CD14-positive monocyte (primary cell): ENCODE measurements at regions not wholly inside any gene's neighbourhood (a gene's known extent, or its start where the extent isn't known, plus 50 kb on each side); places are given as distances from the start of the nearest gene placed in this dataset.

Source experiments
- DNase-seq, 3 donors: peaks; one replicate each; pipeline ENCODE4 v3.0.0-alpha.2; 2011 to 2022
- H2AFZ ChIP-seq: 2 replicates; pipeline ENCODE4 v1.6.0; 2012; ENCODE audit warnings: mild to moderate bottlenecking, low read depth, low read length, inconsistent platforms; ENCODE audit not compliant: insufficient read depth, poor library complexity, severe bottlenecking
- H3K27ac ChIP-seq, 2 donors: 1 replicate in 1 of 2; 2 replicates in 1 of 2; pipeline ENCODE4 v1.5.1; 2012 to 2013; ENCODE audit warnings: low read length in 2 of 2, control low read depth in 1 of 2, inconsistent platforms in 1 of 2, low read depth in 1 of 2, mild to moderate bottlenecking in 1 of 2
- H3K27me3 ChIP-seq, 2 donors: one replicate each; pipeline versions ENCODE4 v1.6.0 to v1.6.1; 2011 to 2013; ENCODE audit warnings: low read length in 2 of 2; ENCODE audit not compliant: control insufficient read depth in 2 of 2, insufficient read depth in 2 of 2
- H3K36me3 ChIP-seq, 2 donors: replicated peaks in 1 of 2; 1 replicate in 1 of 2; 2 replicates in 1 of 2; pipeline versions ENCODE4 v1.5.1 to v1.6.1; 2012 to 2013; ENCODE audit warnings: low read length in 2 of 2, control low read depth in 1 of 2, inconsistent platforms in 1 of 2, mild to moderate bottlenecking in 1 of 2; ENCODE audit not compliant: insufficient read depth in 2 of 2, control insufficient read depth in 1 of 2
- H3K4me1 ChIP-seq, 2 donors: 1 replicate in 1 of 2; 2 replicates in 1 of 2; pipeline versions ENCODE4 v1.5.1 to v1.6.1; 2012 to 2013; ENCODE audit warnings: low read length in 2 of 2, control low read depth in 1 of 2, inconsistent platforms in 1 of 2, mild to moderate bottlenecking in 1 of 2, moderate library complexity in 1 of 2; ENCODE audit not compliant: insufficient read depth in 2 of 2, control insufficient read depth in 1 of 2
- H3K4me2 ChIP-seq: replicated peaks from 2 replicates; pipeline ENCODE3; 2012; ENCODE audit warnings: low read length, moderate library complexity, mild to moderate bottlenecking; ENCODE audit not compliant: poor library complexity, severe bottlenecking; ENCODE audit errors: extremely low read depth
- H3K4me3 ChIP-seq, 3 experiments: fragments of 200-600 bp in 1 of 3; sonication (generic) in 1 of 3; replicated peaks in 1 of 3; 1 replicate in 2 of 3; 2 replicates in 1 of 3; pipeline ENCODE4 v1.5.1; 2011 to 2013; ENCODE audit warnings: low read length in 3 of 3, mild to moderate bottlenecking in 3 of 3, control low read depth in 2 of 3, low read depth in 2 of 3, inconsistent platforms in 1 of 3, moderate library complexity in 1 of 3
- H3K79me2 ChIP-seq: 2 replicates; pipeline ENCODE4 v1.6.0; 2012; ENCODE audit warnings: mild to moderate bottlenecking, control low read depth, inconsistent platforms, low read length, moderate library complexity; ENCODE audit not compliant: insufficient read depth
- H3K9ac ChIP-seq: 2 replicates; pipeline ENCODE4 v1.6.0; 2017; ENCODE audit warnings: low read length, mild to moderate bottlenecking; ENCODE audit not compliant: insufficient read depth, poor library complexity, severe bottlenecking
- H3K9me3 ChIP-seq, 2 donors: replicated peaks in 1 of 2; 1 replicate in 1 of 2; 2 replicates in 1 of 2; pipeline versions ENCODE4 v1.5.1 to v1.6.1; 2012 to 2013; ENCODE audit warnings: low read length in 2 of 2, control low read depth in 1 of 2; ENCODE audit not compliant: control insufficient read depth in 1 of 2, insufficient read depth in 1 of 2
- H4K20me1 ChIP-seq: 2 replicates; pipeline ENCODE4 v1.6.0; 2012; ENCODE audit warnings: mild to moderate bottlenecking, low read length, control low read depth, moderate library complexity; ENCODE audit not compliant: insufficient read depth
- H3K27ac Mint-ChIP-seq, 7 donors: one replicate each; pipeline ENCODE4 v1.8.0; 2020; ENCODE audit warnings: mild to moderate bottlenecking in 7 of 7, mixed read lengths in 7 of 7, moderate library complexity in 6 of 7, inconsistent platforms in 2 of 7
- H3K27me3 Mint-ChIP-seq, 3 donors: one replicate each; pipeline ENCODE4 v1.8.0; 2021 to 2022; ENCODE audit warnings: low read depth in 3 of 3, mild to moderate bottlenecking in 3 of 3, mixed read lengths in 3 of 3, moderate library complexity in 3 of 3, inconsistent platforms in 1 of 3
- H3K36me3 Mint-ChIP-seq, 2 donors: one replicate each; pipeline ENCODE4 v1.8.0; 2020; ENCODE audit warnings: mixed read lengths in 2 of 2, inconsistent platforms in 1 of 2, mild to moderate bottlenecking in 1 of 2
- H3K4me1 Mint-ChIP-seq: one replicate; pipeline ENCODE4 v1.8.0; 2020; ENCODE audit warnings: mild to moderate bottlenecking, mixed read lengths
- H3K4me3 Mint-ChIP-seq, 2 donors: one replicate each; pipeline ENCODE4 v1.8.0; 2020; ENCODE audit warnings: mild to moderate bottlenecking in 2 of 2, mixed read lengths in 2 of 2, moderate library complexity in 1 of 2
- H3K9me3 Mint-ChIP-seq, 7 donors: one replicate each; pipeline ENCODE4 v1.8.0; 2020 to 2022; ENCODE audit warnings: mixed read lengths in 7 of 7, mild to moderate bottlenecking in 6 of 7, moderate library complexity in 6 of 7, inconsistent platforms in 2 of 7
- CTCF ChIP-seq: fragments of 200-600 bp; IDR thresholded peaks from one replicate; pipeline ENCODE4 v1.8.0; 2022; ENCODE audit warnings: antibody characterized with exemption, mild to moderate bottlenecking
- WGBS: methylation state at CpG from one replicate; pipeline ENCODE4 v1.1.5; 2013; ENCODE audit warnings: missing lambda C conversion rate; ENCODE audit not compliant: insufficient coverage; 5-methylcytosine and 5-hydroxymethylcytosine counted together
- intact Hi-C, 2 donors: fragments of 100-400 bp; cut with micrococcal nuclease; formaldehyde crosslinking; loops; one replicate each; pipeline versions ENCODE4 v1.15.0 to v1.15.1; 2023

- H3K9me3 Mint-ChIP-seq: peaks cover 0 to 13% (median 7%) of the 10 kb centered on the region in 7 donors
Measured at GRCh38 chr3:34876997-34877396, 762.3 kb upstream of the ARPP21 start.

GRCh38 chr3:34878488-34878887, 760.8 kb upstream of the ARPP21 start:
- Mint-ChIP-seq H3K4me1 (no peaks in the 10 kb centered on the region), H3K9me3 (peaks cover 0 to 6% (median 4%) of the 10 kb centered on the region in 7 donors), H3K36me3 (no peaks in the 10 kb centered on the region), H3K27me3 (peaks cover 0 to 5% (median 2%) of the 10 kb centered on the region in 3 donors), H3K4me3 (no peak overlapping the region), H3K27ac (no peak overlapping the region)
- no peak overlapping the region for H3K4me3 ChIP-seq
- H3K27ac ChIP-seq: no peak overlapping the region
- H3K79me2 ChIP-seq: no peaks in the 10 kb centered on the region
- DNase-seq: no peak
- H3K9ac ChIP-seq: no peak overlapping the region
- no peak for TF ChIP-seq CTCF
- no peak overlapping the region for H3K4me2 ChIP-seq
- intact Hi-C loops: no loop called here
- H3K27me3 ChIP-seq: no peaks in the 10 kb centered on the region
- no peaks in the 10 kb centered on the region for H3K4me1 ChIP-seq
- H3K9me3 ChIP-seq: peaks cover 0 to 3% of the 10 kb centered on the region in 2 donors
- no peaks in the 10 kb centered on the region for H4K20me1 ChIP-seq
- H2AFZ ChIP-seq: no peak overlapping the region
- no CpG with 5 or more reads among the region's 1 CpG for WGBS
- H3K36me3 ChIP-seq: no peaks in the 10 kb centered on the region

More at GRCh38 chr3:34876997-34877396, 762.3 kb upstream of the ARPP21 start:
- Histone ChIP-seq H3K9ac (no peak overlapping the region), H3K27ac (no peak overlapping the region), H3K4me2 (no peak overlapping the region), H3K27me3 (no peaks in the 10 kb centered on the region), H3K36me3 (no peaks in the 10 kb centered on the region), H2AFZ (no peak overlapping the region), H3K4me3 (no peak overlapping the region), H3K79me2 (no peaks in the 10 kb centered on the region), H3K9me3 (peaks cover 0 to 6% of the 10 kb centered on the region in 2 donors), H4K20me1 (no peaks in the 10 kb centered on the region), H3K4me1 (no peaks in the 10 kb centered on the region)
- TF ChIP-seq CTCF: no peak
- H3K27ac Mint-ChIP-seq: no peak overlapping the region
- intact Hi-C loops: no loop called here
- peaks cover 0 to 5% (median 4%) of the 10 kb centered on the region in 3 donors for H3K27me3 Mint-ChIP-seq
- no peak for DNase-seq
- H3K4me1 Mint-ChIP-seq: no peaks in the 10 kb centered on the region
- H3K4me3 Mint-ChIP-seq: no peak overlapping the region
- no peaks in the 10 kb centered on the region for H3K36me3 Mint-ChIP-seq
